Prostate gland (tissue), 2 donors: ENCODE measurements at regions not wholly inside any gene's neighbourhood (a gene's known extent, or its start where the extent isn't known, plus 50 kb on each side); places are given as distances from the start of the nearest gene placed in this dataset.

Source experiments
- CTCF ChIP-seq, 4 experiments: fragments of 200-600 bp in 2 of 4; fragments of 450-650 bp in 2 of 4; sonication (generic) in 2 of 4; IDR thresholded peaks; 1 replicate in 3 of 4; 2 replicates in 1 of 4; pipeline ENCODE4 v1.5.1; 2016 to 2019; ENCODE audit warnings: antibody characterized with exemption in 4 of 4, mild to moderate bottlenecking in 2 of 4, moderate library complexity in 2 of 4
- POLR2A ChIP-seq: fragments of 450-650 bp; IDR thresholded peaks from one replicate; pipeline ENCODE4 v1.6.1; 2016; ENCODE audit warnings: antibody characterized with exemption, mild to moderate bottlenecking
- POLR2AphosphoS5 ChIP-seq: sonication (generic); formaldehyde crosslinking; IDR thresholded peaks from one replicate; pipeline ENCODE4 v1.6.1; 2017; ENCODE audit warnings: antibody characterized with exemption

- no peak for TF ChIP-seq CTCF (IDR thresholded peaks at IDR 0.05)
- no peak for TF ChIP-seq POLR2A
- no peak for TF ChIP-seq POLR2AphosphoS5
Measured at GRCh38 chr15:62977952-62978811, 64.4 kb upstream of the TPM1 start.
